ENCODE measurements at regions not wholly inside any gene's neighbourhood (a gene's known extent, or its start where the extent isn't known, plus 50 kb on each side); places are given as distances from the start of the nearest gene placed in this dataset.
"Not testable (repeated sequence)": the region's sequence is repeated elsewhere in the genome, so short reads cannot be mapped to it uniquely, and the experiment has no call there.

DNA sequence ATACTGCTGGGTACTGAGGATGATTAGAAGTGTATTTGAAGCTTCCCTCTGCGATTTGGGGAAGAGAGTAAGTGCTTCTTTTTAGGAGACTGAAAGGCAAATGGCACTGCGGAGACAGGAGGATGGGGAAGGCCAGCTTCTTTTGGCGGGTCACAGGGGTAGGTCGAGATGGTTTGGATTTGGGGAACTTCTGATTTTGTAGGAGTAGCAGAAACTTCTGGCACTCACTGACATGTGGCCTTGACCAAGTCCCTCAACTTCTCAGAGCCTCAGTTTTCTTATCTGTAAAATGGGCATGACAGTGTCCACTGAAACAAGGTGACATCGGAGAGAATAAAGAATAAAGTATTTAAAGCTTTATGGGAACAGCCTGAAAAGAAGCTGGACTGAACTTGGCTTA is 59.8 kb upstream of the WDR11 start:
- Mint-ChIP-seq H3K27ac (no peak overlapping the region), H3K36me3 (no peaks in the 10 kb centered on the region), H3K4me3 (no peak overlapping the region), H3K9me3 (no peaks in the 10 kb centered on the region), H3K4me1 (ENCODE audit: low read depth in 2 of 2) (no peaks in the 10 kb centered on the region), H3K27me3 (peaks cover 8 to 21% of the 10 kb centered on the region in 2 donors)
- no peak for ATAC-seq
- DNase-seq (ENCODE audit: low spot score), result no peak

DNA sequence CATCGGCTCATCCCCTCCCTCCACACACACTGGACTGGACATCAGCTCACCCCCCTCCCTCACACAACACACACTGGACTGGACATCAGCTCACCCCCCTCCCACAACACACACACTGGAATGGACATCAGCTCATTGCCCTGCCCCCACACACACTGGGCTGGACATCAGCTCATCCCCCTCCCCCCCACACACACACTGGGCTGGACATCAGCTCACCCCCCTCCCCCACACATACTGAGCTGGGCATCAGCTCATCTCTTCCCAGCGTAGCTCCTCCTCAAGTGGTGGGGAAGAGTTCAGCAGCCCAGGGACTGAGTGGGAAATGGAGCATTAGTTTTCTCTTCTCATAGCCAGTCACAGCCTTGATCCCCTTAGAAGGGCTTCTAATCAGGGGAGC is 58.1 kb upstream of the WDR11 start:
- Mint-ChIP-seq H3K4me3 (no peak overlapping the region), H3K9me3 (no peaks in the 10 kb centered on the region), H3K27me3 (peaks cover 3 to 14% of the 10 kb centered on the region in 2 donors), H3K4me1 (ENCODE audit: low read depth in 2 of 2) (no peaks in the 10 kb centered on the region), H3K36me3 (no peaks in the 10 kb centered on the region), H3K27ac (no peak overlapping the region)
- ATAC-seq (no peak), DNase-seq (ENCODE audit: low spot score) (no peak)

DNA sequence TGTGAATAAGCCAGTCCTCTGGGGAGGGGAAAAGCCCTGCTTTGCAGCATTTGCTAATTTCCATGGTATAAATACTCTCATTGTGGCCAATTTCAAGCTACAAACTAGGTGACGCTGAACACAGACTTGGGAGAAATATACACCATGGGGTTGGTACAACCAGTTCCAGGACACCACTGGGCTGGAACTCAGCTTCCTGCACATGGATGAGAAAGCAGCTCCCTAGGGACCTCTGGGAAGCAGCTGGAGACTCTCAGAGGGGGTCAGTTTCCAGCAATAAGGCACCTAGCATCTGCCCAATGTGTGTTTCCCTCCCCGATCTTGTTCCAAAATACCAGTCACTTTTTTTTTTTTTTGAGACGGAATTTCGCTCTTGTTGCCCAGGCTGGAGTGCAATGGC is 56.8 kb upstream of the WDR11 start:
- no peak overlapping the region for H3K27ac Mint-ChIP-seq
- DNase-seq (ENCODE audit: low spot score) (no peak), ATAC-seq (no peak)
- no peak overlapping the region for H3K4me3 Mint-ChIP-seq
- no peaks in the 10 kb centered on the region for H3K9me3 Mint-ChIP-seq
- no peaks in the 10 kb centered on the region for H3K36me3 Mint-ChIP-seq
- peaks cover 3 to 14% of the 10 kb centered on the region in 2 donors for H3K27me3 Mint-ChIP-seq
- H3K4me1 Mint-ChIP-seq (ENCODE audit: low read depth in 2 of 2), result no peaks in the 10 kb centered on the region

DNA sequence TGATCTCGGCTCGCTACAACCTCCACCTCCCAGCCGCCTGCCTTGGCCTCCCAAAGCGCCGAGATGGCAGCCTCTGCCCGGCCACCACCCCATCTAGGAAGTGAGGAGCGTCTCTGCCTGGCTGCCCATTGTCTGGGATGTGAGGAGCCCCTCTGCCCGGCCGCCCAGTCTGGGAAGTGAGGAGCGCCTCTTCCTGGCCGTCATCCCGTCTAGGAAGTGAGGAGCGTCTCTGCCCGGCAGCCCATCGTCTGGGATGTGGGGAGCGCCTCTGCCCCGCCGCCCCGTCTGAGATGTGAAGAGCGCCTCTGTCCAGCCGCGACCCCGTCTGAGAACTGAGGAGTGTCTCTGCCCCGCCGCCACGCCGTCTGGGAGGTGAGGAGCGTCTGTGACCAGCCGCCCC is 52.9 kb upstream of the WDR11 start:
- not testable (repeated sequence) for H3K4me1 Mint-ChIP-seq (ENCODE audit: low read depth in 2 of 2); H3K9me3 Mint-ChIP-seq; H3K36me3 Mint-ChIP-seq; H3K4me3 Mint-ChIP-seq; DNase-seq (ENCODE audit: low spot score); ATAC-seq; H3K27ac Mint-ChIP-seq
- H3K27me3 Mint-ChIP-seq, result peaks cover 4 to 14% of the 10 kb centered on the region in 2 donors

DNA sequence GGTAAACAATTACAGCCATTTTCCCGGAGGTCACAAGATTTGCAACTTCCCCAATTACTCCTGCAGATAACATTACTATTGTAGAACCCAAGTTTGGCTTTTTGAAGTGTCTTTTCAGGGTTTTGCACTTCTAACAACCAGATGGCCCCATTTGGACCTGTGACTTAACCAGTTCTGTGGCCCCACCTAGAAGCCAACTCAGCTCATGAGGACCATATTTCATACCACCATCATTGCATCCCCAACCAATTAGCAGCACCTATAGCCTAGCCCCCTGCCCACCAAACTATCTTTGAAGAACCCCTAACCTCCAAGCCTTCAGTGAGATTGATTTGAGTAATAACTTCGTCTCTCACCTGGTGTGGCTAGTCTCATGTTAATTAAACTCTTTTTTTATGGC is 51.3 kb upstream of the WDR11 start:
- no peaks in the 10 kb centered on the region for H3K4me1 Mint-ChIP-seq (ENCODE audit: low read depth in 2 of 2)
- peaks cover 4 to 5% of the 10 kb centered on the region in 2 donors for H3K27me3 Mint-ChIP-seq
- no peak for DNase-seq (ENCODE audit: low spot score)
- ATAC-seq, result no peak
- H3K4me3 Mint-ChIP-seq, result no peak overlapping the region
- no peaks in the 10 kb centered on the region for H3K36me3 Mint-ChIP-seq
- no peaks in the 10 kb centered on the region for H3K9me3 Mint-ChIP-seq
- no peak overlapping the region for H3K27ac Mint-ChIP-seq

DNA sequence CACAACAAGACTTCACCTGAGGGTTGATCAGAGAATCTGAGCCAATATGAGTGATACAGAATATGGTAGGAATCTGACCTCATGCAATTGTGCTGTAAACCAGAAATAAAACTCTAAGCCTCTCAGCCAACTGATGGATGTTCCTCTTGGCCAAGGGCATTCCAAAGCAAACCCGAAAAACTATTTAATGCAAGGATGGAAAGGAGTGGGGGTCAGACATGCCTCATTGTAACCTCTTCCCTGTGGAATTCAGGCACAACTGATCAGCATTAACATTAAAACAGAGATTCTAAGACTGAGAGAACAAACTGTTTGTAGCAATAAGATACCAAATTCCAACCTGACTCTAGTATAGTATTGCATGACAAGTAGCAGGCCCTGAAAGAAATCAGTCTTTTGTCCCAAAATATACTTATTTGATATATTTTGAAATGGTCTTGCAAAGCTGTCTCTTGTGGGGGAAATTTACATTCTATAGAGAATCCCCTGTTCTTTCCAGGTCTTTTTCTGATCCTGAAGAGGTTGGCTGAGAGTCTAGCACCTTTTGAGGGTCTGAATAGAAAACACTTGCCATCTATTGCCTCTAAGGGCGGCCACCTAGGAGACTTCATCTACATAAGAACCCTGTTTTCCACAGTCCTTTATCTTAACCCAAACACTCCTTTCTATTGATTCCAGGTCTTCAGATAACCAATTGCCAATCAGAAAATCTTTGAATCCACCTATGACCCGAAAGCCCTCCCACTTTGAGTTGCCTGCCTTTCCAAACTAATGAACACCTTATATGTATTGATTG is 50.4 kb upstream of the WDR11 start:
- Mint-ChIP-seq H3K36me3 (no peaks in the 10 kb centered on the region), H3K4me1 (ENCODE audit: low read depth in 2 of 2) (no peaks in the 10 kb centered on the region), H3K27me3 (peaks cover 0 to 4% of the 10 kb centered on the region in 2 donors), H3K27ac (no peak overlapping the region), H3K4me3 (no peak overlapping the region), H3K9me3 (no peaks in the 10 kb centered on the region)
- no peak for DNase-seq (ENCODE audit: low spot score)
- ATAC-seq, result no peak

All from natural killer cell treated with Interleukin-12 subunit alpha and Interleukin-12 subunit beta and Interleukin-15 and Interleukin-18, amount 100 ng/mL, for 72 hours (primary cell).